Loucy (cell line): ENCODE measurements at regions not wholly inside any gene's neighbourhood (a gene's known extent, or its start where the extent isn't known, plus 50 kb on each side); places are given as distances from the start of the nearest gene placed in this dataset.

ENCODE experiments used
- H2AFZ ChIP-seq: fragments of 200-600 bp; sonication (generic); 2 replicates; pipeline ENCODE4 v1.6.0; 2016; ENCODE audit warnings: antibody characterized with exemption, mild to moderate bottlenecking, low read length, moderate library complexity
- H3F3A ChIP-seq: fragments of 200-600 bp; 2 replicates; pipeline ENCODE4 v1.6.0; 2016; ENCODE audit warnings: antibody characterized with exemption, low read depth, mild to moderate bottlenecking
- H3K27me3 ChIP-seq: fragments of 200-600 bp; sonication (generic); 2 replicates; pipeline ENCODE4 v1.6.1; 2014; ENCODE audit warnings: low read length, mild to moderate bottlenecking; ENCODE audit not compliant: insufficient read depth, poor library complexity, severe bottlenecking
- H3K36me3 ChIP-seq: fragments of 200-600 bp; sonication (generic); 2 replicates; pipeline ENCODE4 v1.6.1; 2016; ENCODE audit warnings: low read length; ENCODE audit not compliant: insufficient read depth
- H3K4me1 ChIP-seq: fragments of 200-600 bp; sonication (generic); 2 replicates; pipeline ENCODE4 v1.5.1; 2014; ENCODE audit warnings: low read length, mild to moderate bottlenecking; ENCODE audit not compliant: insufficient read depth, poor library complexity, severe bottlenecking
- H3K4me2 ChIP-seq: fragments of 200-600 bp; sonication (generic); 2 replicates; pipeline ENCODE4 v1.6.0; 2014; ENCODE audit warnings: antibody characterized with exemption, low read length, low read depth, mild to moderate bottlenecking; ENCODE audit not compliant: poor library complexity, severe bottlenecking
- H3K4me3 ChIP-seq: fragments of 200-600 bp; sonication (generic); 2 replicates; pipeline ENCODE4 v1.5.1; 2014; ENCODE audit warnings: low read length, mild to moderate bottlenecking, mixed read lengths; ENCODE audit not compliant: poor library complexity, severe bottlenecking
- H3K79me2 ChIP-seq: fragments of 200-600 bp; sonication (generic); 2 replicates; pipeline ENCODE4 v1.6.1; 2014; ENCODE audit warnings: low read length; ENCODE audit not compliant: insufficient read depth
- H3K9ac ChIP-seq: fragments of 200-600 bp; sonication (generic); 2 replicates; pipeline ENCODE4 v1.6.0; 2014; ENCODE audit warnings: mild to moderate bottlenecking, low read depth, low read length, moderate library complexity; ENCODE audit not compliant: poor library complexity, severe bottlenecking
- H3K9me2 ChIP-seq: fragments of 200-600 bp; sonication (generic); replicated peaks from 2 replicates; pipeline ENCODE4 v1.6.1; 2016; ENCODE audit warnings: low read depth, low read length, mixed read lengths
- H3K9me3 ChIP-seq: fragments of 200-600 bp; sonication (generic); 2 replicates; pipeline ENCODE4 v1.6.1; 2014; ENCODE audit warnings: mild to moderate bottlenecking, antibody characterized with exemption, low read length, low read depth; ENCODE audit not compliant: insufficient read depth
- H4K20me1 ChIP-seq: fragments of 200-600 bp; sonication (generic); 2 replicates; pipeline ENCODE4 v1.6.0; 2014; ENCODE audit warnings: antibody characterized with exemption, low read length, mild to moderate bottlenecking; ENCODE audit not compliant: insufficient read depth, poor library complexity, severe bottlenecking
- CTCF ChIP-seq: fragments of 200-600 bp; sonication (generic); conservative IDR thresholded peaks from 2 replicates; pipeline ENCODE4 v1.5.1; 2014; ENCODE audit warnings: mild to moderate bottlenecking, antibody characterized with exemption, low read length
- EZH2phosphoT487 ChIP-seq: fragments of 200-600 bp; IDR thresholded peaks from 2 replicates; pipeline ENCODE4 v1.6.1; 2018; ENCODE audit warnings: antibody characterized with exemption, mild to moderate bottlenecking, moderate library complexity, borderline replicate concordance

- H3K9me3 ChIP-seq: no peaks in the 10 kb centered on the region
- H3K27me3 ChIP-seq: no peaks in the 10 kb centered on the region
- no peak overlapping the region for H2AFZ ChIP-seq
- H3K9me2 ChIP-seq: no peaks in the 10 kb centered on the region
- no peaks in the 10 kb centered on the region for H3K4me1 ChIP-seq
- TF ChIP-seq EZH2phosphoT487: no peak
- TF ChIP-seq CTCF: no peak
- no peaks in the 10 kb centered on the region for H3K36me3 ChIP-seq
- H3K4me3 ChIP-seq: no peak overlapping the region
- H3K79me2 ChIP-seq: no peaks in the 10 kb centered on the region
- H3F3A ChIP-seq: no peaks in the 10 kb centered on the region
- H4K20me1 ChIP-seq: no peaks in the 10 kb centered on the region
- no peak overlapping the region for H3K4me2 ChIP-seq
- no peak overlapping the region for H3K9ac ChIP-seq
These were observed 351.4 kb upstream of the CDH20 start for GRCh38 chr18:60981682-60982328.

GRCh38 chr18:60982329-60982695, 350.9 kb upstream of the CDH20 start:
- no peaks in the 10 kb centered on the region for H3F3A ChIP-seq
- H3K9me3 ChIP-seq: no peaks in the 10 kb centered on the region
- no peaks in the 10 kb centered on the region for H4K20me1 ChIP-seq
- no peak overlapping the region for H3K9ac ChIP-seq
- H3K4me2 ChIP-seq: no peak overlapping the region
- H3K4me3 ChIP-seq: no peak overlapping the region
- TF ChIP-seq EZH2phosphoT487 (no peak), CTCF (no peak)
- H3K36me3 ChIP-seq: no peaks in the 10 kb centered on the region
- no peaks in the 10 kb centered on the region for H3K27me3 ChIP-seq
- H2AFZ ChIP-seq: no peak overlapping the region
- H3K4me1 ChIP-seq: no peaks in the 10 kb centered on the region
- H3K9me2 ChIP-seq: no peaks in the 10 kb centered on the region
- no peaks in the 10 kb centered on the region for H3K79me2 ChIP-seq

- Histone ChIP-seq H3K4me2 (no peak overlapping the region), H3F3A (no peaks in the 10 kb centered on the region), H3K4me3 (no peak overlapping the region), H3K9me2 (no peaks in the 10 kb centered on the region), H3K79me2 (no peaks in the 10 kb centered on the region), H3K9me3 (no peaks in the 10 kb centered on the region), H3K4me1 (no peaks in the 10 kb centered on the region), H3K36me3 (no peaks in the 10 kb centered on the region), H3K9ac (no peak overlapping the region), H3K27me3 (no peaks in the 10 kb centered on the region), H4K20me1 (no peaks in the 10 kb centered on the region), H2AFZ (no peak overlapping the region)
- no peak for TF ChIP-seq CTCF
- no peak for TF ChIP-seq EZH2phosphoT487
These were observed 350.3 kb upstream of the CDH20 start for GRCh38 chr18:60982928-60983327.
